WI38 (cell line): ENCODE measurements at regions not wholly inside any gene's neighbourhood (a gene's known extent, or its start where the extent isn't known, plus 50 kb on each side); places are given as distances from the start of the nearest gene placed in this dataset.

Experiments
- H3K4me3 ChIP-seq: 2 replicates; pipeline ENCODE4 v1.5.1; 2011; ENCODE audit warnings: low read depth, mild to moderate bottlenecking, control low read depth, low read length
- CTCF ChIP-seq: IDR thresholded peaks from 2 replicates; pipeline ENCODE4 v1.5.1; 2012; ENCODE audit warnings: low read depth, mild to moderate bottlenecking, control low read depth, low read length

GRCh38 chr5:164383662-164384061 lies 878.2 kb downstream of the MAT2B start:
- H3K4me3 ChIP-seq, result no peak overlapping the region
- no peak for TF ChIP-seq CTCF

- TF ChIP-seq CTCF, result no peak
- no peak overlapping the region for H3K4me3 ChIP-seq
Measured at GRCh38 chr5:164392531-164392930, 887.1 kb downstream of the MAT2B start.

- no peak for TF ChIP-seq CTCF
- no peak overlapping the region for H3K4me3 ChIP-seq
Measured at GRCh38 chr5:164394686-164395194, 889.3 kb downstream of the MAT2B start.

- no peak for TF ChIP-seq CTCF
- H3K4me3 ChIP-seq, result no peak overlapping the region
Measured at GRCh38 chr5:164412531-164412930, 907.1 kb downstream of the MAT2B start.

- TF ChIP-seq CTCF, result no peak
- no peak overlapping the region for H3K4me3 ChIP-seq
Measured at GRCh38 chr5:164420161-164420560, 914.7 kb downstream of the MAT2B start.

GRCh38 chr5:164422400-164422799 lies 917.0 kb downstream of the MAT2B start:
- TF ChIP-seq CTCF, result no peak
- H3K4me3 ChIP-seq, result no peak overlapping the region

- no peak overlapping the region for H3K4me3 ChIP-seq
- TF ChIP-seq CTCF, result no peak
Measured at GRCh38 chr5:164431634-164432304, 926.4 kb downstream of the MAT2B start.
